ENCODE measurements at regions not wholly inside any gene's neighbourhood (a gene's known extent, or its start where the extent isn't known, plus 50 kb on each side); places are given as distances from the start of the nearest gene placed in this dataset.

DNA sequence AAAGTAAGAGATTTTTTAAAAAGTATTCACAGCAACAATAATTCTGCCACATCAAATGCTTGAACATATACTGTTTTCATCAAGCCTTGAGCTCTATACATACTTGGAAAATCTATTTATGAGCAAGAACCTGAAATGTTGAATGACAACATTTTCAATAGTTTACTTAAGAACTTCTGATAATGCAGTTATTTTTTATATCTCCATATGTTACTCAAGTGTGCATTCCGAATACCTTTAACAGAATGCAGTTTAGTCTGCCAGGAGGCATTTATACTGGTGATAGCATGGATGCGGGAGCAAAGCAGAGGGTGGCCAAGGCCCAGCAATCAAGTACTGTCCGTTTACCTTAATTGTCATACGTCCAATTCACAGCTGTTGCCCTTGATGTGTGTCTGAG lies 589.5 kb downstream of the KCTD12 start:
- TF ChIP-seq CTCF (IDR thresholded peaks at IDR 0.05) (no peak), POLR2A (IDR thresholded peaks at IDR 0.05) (no peak), EP300 (IDR thresholded peaks at IDR 0.05) (no peak)

Measured in tibial nerve (tissue), 4 donors.